GM23338 (cell line): ENCODE measurements at regions not wholly inside any gene's neighbourhood (a gene's known extent, or its start where the extent isn't known, plus 50 kb on each side); places are given as distances from the start of the nearest gene placed in this dataset.
"Not testable (repeated sequence)": the region's sequence is repeated elsewhere in the genome, so short reads cannot be mapped to it uniquely, and the experiment has no call there.

Experiments
- ATAC-seq: fragments of 200-7000 bp; cut with Tn5 transposase; 3 replicates; pipeline ENCODE4 v1.9.1; 2020
- DNase-seq: peaks from one replicate; pipeline ENCODE4 v3.0.0-alpha.2; 2015; ENCODE audit warnings: low spot score
- H2AFZ ChIP-seq: fragments of 200-600 bp; sonication (generic); 2 replicates; pipeline ENCODE4 v1.8.0; 2016; ENCODE audit warnings: antibody characterized with exemption, mild to moderate bottlenecking, moderate library complexity
- H3F3A ChIP-seq: fragments of 200-600 bp; sonication (generic); replicated peaks from 2 replicates; pipeline ENCODE4 v1.8.0; 2017; ENCODE audit warnings: antibody characterized with exemption, mixed run types, low read depth
- H3K27ac ChIP-seq: fragments of 200-600 bp; sonication (generic); 2 replicates; pipeline ENCODE4 v1.6.1; 2016; ENCODE audit warnings: low read depth
- H3K27me3 ChIP-seq: fragments of 200-600 bp; sonication (generic); 2 replicates; pipeline ENCODE4 v1.8.0; 2016; ENCODE audit warnings: mild to moderate bottlenecking, mixed run types, moderate library complexity; ENCODE audit not compliant: insufficient read depth
- H3K36me3 ChIP-seq: fragments of 200-600 bp; sonication (generic); 2 replicates; pipeline ENCODE4 v1.8.0; 2016; ENCODE audit warnings: mild to moderate bottlenecking; ENCODE audit not compliant: insufficient read depth
- H3K4me1 ChIP-seq: fragments of 200-600 bp; sonication (generic); 2 replicates; pipeline ENCODE4 v1.8.0; 2016; ENCODE audit warnings: mild to moderate bottlenecking, moderate library complexity; ENCODE audit not compliant: insufficient read depth
- H3K4me2 ChIP-seq: fragments of 200-600 bp; sonication (generic); 2 replicates; pipeline ENCODE4 v1.7.1; 2017; ENCODE audit warnings: mixed run types
- H3K4me3 ChIP-seq: fragments of 200-600 bp; sonication (generic); 2 replicates; pipeline ENCODE4 v1.6.1; 2016; ENCODE audit warnings: mixed run types
- H3K79me2 ChIP-seq: fragments of 200-600 bp; sonication (generic); replicated peaks from 2 replicates; pipeline ENCODE4 v1.8.0; 2017; ENCODE audit warnings: mild to moderate bottlenecking; ENCODE audit not compliant: insufficient read depth
- H3K9me2 ChIP-seq: fragments of 200-600 bp; sonication (generic); 2 replicates; pipeline ENCODE4 v1.8.0; 2017; ENCODE audit not compliant: insufficient read depth
- H4K20me1 ChIP-seq: fragments of 200-600 bp; sonication (generic); replicated peaks from 2 replicates; pipeline ENCODE4 v1.8.0; 2017; ENCODE audit warnings: mild to moderate bottlenecking; ENCODE audit not compliant: insufficient read depth
- H3K27ac Mint-ChIP-seq: 2 replicates; pipeline ENCODE4 v1.8.0; 2020; ENCODE audit warnings: inconsistent platforms, mild to moderate bottlenecking, moderate library complexity, mixed read lengths
- H3K27me3 Mint-ChIP-seq: 3 replicates; pipeline ENCODE4 v1.8.0; 2022; ENCODE audit warnings: low read depth, mild to moderate bottlenecking, moderate library complexity, mixed read lengths, inconsistent platforms; ENCODE audit not compliant: insufficient read depth, poor library complexity
- H3K36me3 Mint-ChIP-seq: 3 replicates; pipeline ENCODE4 v1.8.0; 2021; ENCODE audit warnings: low read depth, mild to moderate bottlenecking, inconsistent platforms, moderate library complexity, mixed read lengths
- H3K4me1 Mint-ChIP-seq: 3 replicates; pipeline ENCODE4 v1.8.0; 2020; ENCODE audit warnings: mild to moderate bottlenecking, inconsistent platforms, mixed read lengths
- H3K4me3 Mint-ChIP-seq: 3 replicates; pipeline ENCODE4 v1.8.0; 2021; ENCODE audit warnings: moderate library complexity, mild to moderate bottlenecking, inconsistent platforms, mixed read lengths
- H3K9me3 Mint-ChIP-seq: 3 replicates; pipeline ENCODE4 v1.8.0; 2020; ENCODE audit warnings: moderate library complexity, mild to moderate bottlenecking, inconsistent platforms, mixed read lengths
- CREB1 ChIP-seq: fragments of 250-450 bp; sonication (Bioruptor Pico); IDR thresholded peaks from 2 replicates; pipeline ENCODE4 v1.5.0; 2020; ENCODE audit warnings: low read depth, mild to moderate bottlenecking, moderate library complexity
- EZH2 ChIP-seq: fragments of 200-600 bp; sonication (generic); IDR thresholded peaks from one replicate; pipeline ENCODE4 v1.8.0; 2017; ENCODE audit warnings: antibody characterized with exemption, mild to moderate bottlenecking, low read depth; ENCODE audit not compliant: unreplicated experiment
- JUNB ChIP-seq: IDR thresholded peaks from one replicate; pipeline ENCODE4 v1.6.1; 2016; ENCODE audit warnings: antibody characterized with exemption; ENCODE audit not compliant: unreplicated experiment
- NANOG ChIP-seq: IDR thresholded peaks from 2 replicates; pipeline ENCODE4 v1.6.1; 2016; ENCODE audit warnings: antibody characterized with exemption, borderline replicate concordance
- STAT1 ChIP-seq: IDR thresholded peaks from one replicate; pipeline ENCODE4 v1.6.1; 2016; ENCODE audit warnings: antibody characterized with exemption; ENCODE audit not compliant: unreplicated experiment
- ZNF331 ChIP-seq: fragments of 250-450 bp; sonication (Bioruptor Pico); IDR thresholded peaks from 2 replicates; pipeline ENCODE4 v1.5.0; 2020; ENCODE audit warnings: low read depth, mild to moderate bottlenecking, moderate library complexity
- TF ChIP-seq, protein P1 (sequence below), 2 experiments: fragments of 200-600 bp in 1 of 2; sonication (generic) in 1 of 2; conservative IDR thresholded peaks; 2 replicates each; pipeline versions ENCODE4 v1.5.1 to v1.6.1; 2016 to 2017; ENCODE audit warnings: antibody characterized with exemption in 2 of 2, low read depth in 2 of 2, mild to moderate bottlenecking in 2 of 2, moderate library complexity in 1 of 2
- TF ChIP-seq, protein P2 (sequence below): IDR thresholded peaks from 2 replicates; pipeline ENCODE4 v1.6.1; 2016; ENCODE audit warnings: antibody characterized with exemption

DNA sequence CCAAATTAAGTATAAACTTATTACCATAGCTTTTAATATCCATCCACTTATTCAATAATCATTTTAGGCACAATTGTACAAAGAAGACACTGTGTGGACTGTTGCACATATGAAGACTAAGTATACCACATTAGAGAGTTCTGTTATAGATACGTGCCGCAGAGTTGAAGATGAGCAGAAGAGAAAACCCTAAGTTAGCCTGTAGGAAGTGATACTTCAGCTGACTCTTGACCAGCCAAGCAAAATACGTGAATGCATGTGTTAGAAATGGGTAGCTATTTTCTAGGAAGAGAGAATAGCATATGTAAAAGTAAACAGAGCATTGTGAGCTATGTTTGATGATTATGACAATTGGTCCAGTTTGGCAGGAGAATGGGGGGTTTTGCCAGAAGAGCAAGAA lies 272.0 kb upstream of the ATP11B start:
- Mint-ChIP-seq H3K4me1 (peaks cover 13% of the 10 kb centered on the region; the same call in 2 of the 3 replicates), H3K4me3 (no peak overlapping the region), H3K27me3 (no peaks in the 10 kb centered on the region), H3K27ac (no peak overlapping the region), H3K9me3 (no peaks in the 10 kb centered on the region), H3K36me3 (no peaks in the 10 kb centered on the region)
- H3K27me3 ChIP-seq: no peaks in the 10 kb centered on the region
- no peak overlapping the region for H2AFZ ChIP-seq
- no peaks in the 10 kb centered on the region for H3F3A ChIP-seq
- no peak overlapping the region for H3K27ac ChIP-seq
- H3K4me3 ChIP-seq: no peak overlapping the region
- no peaks in the 10 kb centered on the region for H3K36me3 ChIP-seq
- H3K79me2 ChIP-seq: no peaks in the 10 kb centered on the region
- H3K4me1 ChIP-seq: peaks cover 3% of the 10 kb centered on the region; the same call in 1 of the 2 replicates
- peaks cover 4% of the 10 kb centered on the region; the same call in 1 of the 2 replicates for H3K9me2 ChIP-seq
- ATAC-seq (no peak), DNase-seq (no peak)
- TF ChIP-seq, protein P1, sequence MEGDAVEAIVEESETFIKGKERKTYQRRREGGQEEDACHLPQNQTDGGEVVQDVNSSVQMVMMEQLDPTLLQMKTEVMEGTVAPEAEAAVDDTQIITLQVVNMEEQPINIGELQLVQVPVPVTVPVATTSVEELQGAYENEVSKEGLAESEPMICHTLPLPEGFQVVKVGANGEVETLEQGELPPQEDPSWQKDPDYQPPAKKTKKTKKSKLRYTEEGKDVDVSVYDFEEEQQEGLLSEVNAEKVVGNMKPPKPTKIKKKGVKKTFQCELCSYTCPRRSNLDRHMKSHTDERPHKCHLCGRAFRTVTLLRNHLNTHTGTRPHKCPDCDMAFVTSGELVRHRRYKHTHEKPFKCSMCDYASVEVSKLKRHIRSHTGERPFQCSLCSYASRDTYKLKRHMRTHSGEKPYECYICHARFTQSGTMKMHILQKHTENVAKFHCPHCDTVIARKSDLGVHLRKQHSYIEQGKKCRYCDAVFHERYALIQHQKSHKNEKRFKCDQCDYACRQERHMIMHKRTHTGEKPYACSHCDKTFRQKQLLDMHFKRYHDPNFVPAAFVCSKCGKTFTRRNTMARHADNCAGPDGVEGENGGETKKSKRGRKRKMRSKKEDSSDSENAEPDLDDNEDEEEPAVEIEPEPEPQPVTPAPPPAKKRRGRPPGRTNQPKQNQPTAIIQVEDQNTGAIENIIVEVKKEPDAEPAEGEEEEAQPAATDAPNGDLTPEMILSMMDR (conservative IDR thresholded peaks at IDR 0.05; ENCODE audit: low read depth in 2 of 2): no peak
- no peaks in the 10 kb centered on the region for H4K20me1 ChIP-seq
- H3K4me2 ChIP-seq: no peak overlapping the region

DNA sequence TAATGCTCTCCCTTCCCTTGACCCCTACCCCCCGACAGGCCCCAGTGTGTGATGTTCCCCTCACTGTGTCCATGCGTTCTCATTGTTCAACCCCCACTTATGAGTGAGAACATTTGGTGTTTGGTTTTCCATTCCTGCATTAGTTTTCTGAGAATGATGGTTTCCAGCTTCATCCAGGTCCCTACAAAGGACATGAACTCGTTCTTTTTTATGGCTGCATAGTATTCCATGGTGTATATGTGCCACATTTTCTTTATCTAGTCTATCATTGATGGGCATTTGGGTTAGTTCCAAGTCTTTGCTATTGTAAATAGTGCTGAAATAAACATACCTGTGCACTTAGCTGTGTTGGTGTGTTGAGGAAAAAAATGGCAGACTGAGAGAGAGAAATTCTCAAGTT lies 269.9 kb upstream of the ATP11B start:
- H3K4me2 ChIP-seq, DNase-seq, H3K4me3 Mint-ChIP-seq, H3K36me3 ChIP-seq, H3K4me1 Mint-ChIP-seq, ATAC-seq, H3K9me3 Mint-ChIP-seq, H3K79me2 ChIP-seq, H4K20me1 ChIP-seq, H3F3A ChIP-seq, H3K27ac Mint-ChIP-seq, H3K36me3 Mint-ChIP-seq, H3K9me2 ChIP-seq, H3K27ac ChIP-seq, H3K27me3 ChIP-seq, H3K4me3 ChIP-seq, H2AFZ ChIP-seq, H3K4me1 ChIP-seq, H3K27me3 Mint-ChIP-seq: not testable (repeated sequence)

DNA sequence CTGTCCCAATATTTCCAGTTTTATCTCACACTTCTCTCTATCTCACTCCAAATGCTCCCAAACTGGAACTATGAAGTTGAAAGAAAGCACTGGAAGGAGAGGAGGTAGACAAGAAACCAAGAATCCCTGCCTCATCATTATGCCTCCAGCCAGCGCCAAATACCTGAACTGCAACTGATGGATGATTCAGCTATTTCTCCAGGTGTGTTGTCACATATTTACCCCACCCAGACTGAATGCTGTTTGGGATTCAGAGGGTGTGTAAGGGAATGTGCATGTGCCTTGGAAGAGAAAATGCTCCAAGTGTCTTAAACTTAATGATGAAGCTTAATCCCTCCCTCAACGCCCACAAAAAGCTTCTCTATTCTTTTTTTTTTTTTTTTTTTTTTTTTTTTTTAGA lies 269.5 kb upstream of the ATP11B start:
- no peak overlapping the region for H3K4me3 ChIP-seq
- Mint-ChIP-seq H3K27me3 (no peaks in the 10 kb centered on the region), H3K9me3 (no peaks in the 10 kb centered on the region), H3K4me1 (peaks cover 9% of the 10 kb centered on the region; the same call in 2 of the 3 replicates), H3K4me3 (no peak overlapping the region), H3K27ac (no peak overlapping the region), H3K36me3 (no peaks in the 10 kb centered on the region)
- no peak overlapping the region for H3K27ac ChIP-seq
- DNase-seq: no peak
- no peaks in the 10 kb centered on the region for H3K36me3 ChIP-seq
- no peaks in the 10 kb centered on the region for H4K20me1 ChIP-seq
- H3K27me3 ChIP-seq: no peaks in the 10 kb centered on the region
- no peak overlapping the region for H2AFZ ChIP-seq
- H3K4me2 ChIP-seq: no peak overlapping the region
- ATAC-seq: no peak
- no peaks in the 10 kb centered on the region for H3F3A ChIP-seq
- no peaks in the 10 kb centered on the region for H3K79me2 ChIP-seq
- H3K4me1 ChIP-seq: peaks cover 3% of the 10 kb centered on the region; the same call in 1 of the 2 replicates
- H3K9me2 ChIP-seq: no peaks in the 10 kb centered on the region; the same call in 1 of the 2 replicates
- TF ChIP-seq JUNB (no peak), ZNF331 (no peak), NANOG (no peak), EZH2 (no peak), CREB1 (CRISPR knock-in tag) (no peak), STAT1 (no peak)
- TF ChIP-seq, protein P2, sequence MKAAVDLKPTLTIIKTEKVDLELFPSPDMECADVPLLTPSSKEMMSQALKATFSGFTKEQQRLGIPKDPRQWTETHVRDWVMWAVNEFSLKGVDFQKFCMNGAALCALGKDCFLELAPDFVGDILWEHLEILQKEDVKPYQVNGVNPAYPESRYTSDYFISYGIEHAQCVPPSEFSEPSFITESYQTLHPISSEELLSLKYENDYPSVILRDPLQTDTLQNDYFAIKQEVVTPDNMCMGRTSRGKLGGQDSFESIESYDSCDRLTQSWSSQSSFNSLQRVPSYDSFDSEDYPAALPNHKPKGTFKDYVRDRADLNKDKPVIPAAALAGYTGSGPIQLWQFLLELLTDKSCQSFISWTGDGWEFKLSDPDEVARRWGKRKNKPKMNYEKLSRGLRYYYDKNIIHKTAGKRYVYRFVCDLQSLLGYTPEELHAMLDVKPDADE: no peak
- TF ChIP-seq, protein P1 (conservative IDR thresholded peaks at IDR 0.05; ENCODE audit: low read depth in 2 of 2): no peak
